ENCODE measurements at regions not wholly inside any gene's neighbourhood (a gene's known extent, or its start where the extent isn't known, plus 50 kb on each side); places are given as distances from the start of the nearest gene placed in this dataset.
"Not testable (repeated sequence)": the region's sequence is repeated elsewhere in the genome, so short reads cannot be mapped to it uniquely, and the experiment has no call there.

DNA sequence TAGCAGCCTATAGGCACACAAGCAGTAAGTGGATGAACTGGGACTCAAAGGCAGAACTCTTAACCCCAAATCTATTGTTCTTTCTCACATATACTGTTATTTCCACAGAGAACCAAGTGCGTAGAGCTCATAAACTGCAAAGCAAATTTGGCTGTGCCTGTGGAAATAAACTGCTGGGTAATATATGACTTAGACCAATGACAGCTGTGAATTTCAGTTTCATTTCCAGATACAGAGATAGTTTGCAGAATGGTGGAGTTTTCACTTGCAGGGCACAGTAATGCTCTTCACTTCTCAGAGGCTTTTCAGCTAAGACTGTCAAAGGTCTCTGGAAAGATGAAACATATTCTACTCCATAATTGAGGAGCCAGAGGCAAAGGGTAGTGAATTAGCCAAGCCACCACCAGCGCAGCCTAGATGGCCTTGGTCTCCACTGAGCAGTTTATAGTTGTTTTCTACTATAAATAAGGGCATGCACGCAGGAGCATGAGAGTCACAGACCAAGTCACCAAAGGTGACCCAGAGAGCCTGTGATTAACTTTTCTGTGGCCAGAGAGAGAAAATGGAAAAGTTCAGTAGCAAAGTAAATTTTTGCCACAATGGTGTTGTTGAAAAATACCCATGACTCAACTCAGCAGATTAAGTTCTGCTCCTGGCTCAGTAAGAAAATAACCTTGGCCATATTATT is 180.7 kb upstream of the GRM7 start:
- Histone ChIP-seq H3K27ac (ENCODE audit: low read depth, low read length) (no peak overlapping the region), H3K9me2 (replicated peaks; ENCODE audit: insufficient read depth, low read length) (no peaks in the 10 kb centered on the region), H3K9ac (ENCODE audit: low read length) (no peak overlapping the region), H3K79me2 (ENCODE audit: insufficient read depth, low read length) (no peaks in the 10 kb centered on the region), H3K4me2 (ENCODE audit: low read depth, low read length, poor library complexity, severe bottlenecking) (no peak overlapping the region), H3K36me3 (ENCODE audit: low read length) (no peaks in the 10 kb centered on the region), H4K20me1 (ENCODE audit: low read depth, low read length) (no peaks in the 10 kb centered on the region), H2AFZ (ENCODE audit: low read depth, low read length, severe bottlenecking) (no peak overlapping the region), H3K9me3 (ENCODE audit: insufficient read depth, low read length) (no peaks in the 10 kb centered on the region), H3K27me3 (ENCODE audit: low read length) (no peaks in the 10 kb centered on the region), H3K4me3 (ENCODE audit: insufficient read depth, low read length, poor library complexity, severe bottlenecking) (no peak overlapping the region), H3F3A (ENCODE audit: insufficient read depth) (no peaks in the 10 kb centered on the region)
- TF ChIP-seq CTCF (IDR thresholded peaks at IDR 0.05; ENCODE audit: insufficient read depth, low read length, poor library complexity, severe bottlenecking) (no peak), EZH2phosphoT487 (conservative IDR thresholded peaks at IDR 0.05; ENCODE audit: low read length) (no peak)

- Histone ChIP-seq H3K4me2 (ENCODE audit: low read depth, low read length, poor library complexity, severe bottlenecking) (no peak overlapping the region), H3K9ac (ENCODE audit: low read length) (no peak overlapping the region), H3K9me3 (ENCODE audit: insufficient read depth, low read length) (no peaks in the 10 kb centered on the region), H4K20me1 (ENCODE audit: low read depth, low read length) (no peaks in the 10 kb centered on the region), H3K36me3 (ENCODE audit: low read length) (no peaks in the 10 kb centered on the region), H2AFZ (ENCODE audit: low read depth, low read length, severe bottlenecking) (no peak overlapping the region), H3K9me2 (replicated peaks; ENCODE audit: insufficient read depth, low read length) (no peaks in the 10 kb centered on the region), H3K27me3 (ENCODE audit: low read length) (no peaks in the 10 kb centered on the region), H3F3A (ENCODE audit: insufficient read depth) (no peaks in the 10 kb centered on the region), H3K79me2 (ENCODE audit: insufficient read depth, low read length) (no peaks in the 10 kb centered on the region), H3K27ac (ENCODE audit: low read depth, low read length) (no peak overlapping the region), H3K4me3 (ENCODE audit: insufficient read depth, low read length, poor library complexity, severe bottlenecking) (no peak overlapping the region)
- TF ChIP-seq EZH2phosphoT487 (conservative IDR thresholded peaks at IDR 0.05; ENCODE audit: low read length) (no peak), CTCF (IDR thresholded peaks at IDR 0.05; ENCODE audit: insufficient read depth, low read length, poor library complexity, severe bottlenecking) (no peak)
Measured at GRCh38 chr3:6697285-6697684, 163.6 kb upstream of the GRM7 start.

DNA sequence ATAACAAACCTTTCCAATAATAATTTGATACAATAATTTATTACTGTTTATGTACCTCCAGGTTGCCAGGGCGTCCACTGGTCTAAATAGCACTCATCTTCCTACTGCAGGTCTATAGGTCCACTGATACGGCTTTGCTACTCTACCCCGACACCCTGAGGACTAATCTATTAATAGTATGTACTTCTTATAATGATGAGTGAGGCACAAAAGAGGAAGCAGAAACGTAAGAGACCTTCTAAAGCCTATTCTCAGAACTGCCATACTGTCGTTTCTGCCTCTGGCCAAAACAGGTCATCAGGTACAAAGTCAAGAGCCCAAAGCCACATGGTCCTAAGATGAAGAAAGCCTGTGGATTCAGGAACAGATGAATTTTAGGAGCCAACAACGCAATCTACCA is 163.2 kb upstream of the GRM7 start:
- Histone ChIP-seq H4K20me1 (ENCODE audit: low read depth, low read length) (no peaks in the 10 kb centered on the region), H3K9ac (ENCODE audit: low read length) (no peak overlapping the region), H3K36me3 (ENCODE audit: low read length) (no peaks in the 10 kb centered on the region), H3K79me2 (ENCODE audit: insufficient read depth, low read length) (no peaks in the 10 kb centered on the region), H3K9me3 (ENCODE audit: insufficient read depth, low read length) (no peaks in the 10 kb centered on the region), H3K27me3 (ENCODE audit: low read length) (no peaks in the 10 kb centered on the region), H3F3A (ENCODE audit: insufficient read depth) (no peaks in the 10 kb centered on the region), H3K27ac (ENCODE audit: low read depth, low read length) (no peak overlapping the region), H2AFZ (ENCODE audit: low read depth, low read length, severe bottlenecking) (no peak overlapping the region), H3K9me2 (replicated peaks; ENCODE audit: insufficient read depth, low read length) (no peaks in the 10 kb centered on the region), H3K4me3 (ENCODE audit: insufficient read depth, low read length, poor library complexity, severe bottlenecking) (no peak overlapping the region), H3K4me2 (ENCODE audit: low read depth, low read length, poor library complexity, severe bottlenecking) (no peak overlapping the region)
- no peak for TF ChIP-seq CTCF (IDR thresholded peaks at IDR 0.05; ENCODE audit: insufficient read depth, low read length, poor library complexity, severe bottlenecking)
- TF ChIP-seq EZH2phosphoT487 (conservative IDR thresholded peaks at IDR 0.05; ENCODE audit: low read length), result no peak

DNA sequence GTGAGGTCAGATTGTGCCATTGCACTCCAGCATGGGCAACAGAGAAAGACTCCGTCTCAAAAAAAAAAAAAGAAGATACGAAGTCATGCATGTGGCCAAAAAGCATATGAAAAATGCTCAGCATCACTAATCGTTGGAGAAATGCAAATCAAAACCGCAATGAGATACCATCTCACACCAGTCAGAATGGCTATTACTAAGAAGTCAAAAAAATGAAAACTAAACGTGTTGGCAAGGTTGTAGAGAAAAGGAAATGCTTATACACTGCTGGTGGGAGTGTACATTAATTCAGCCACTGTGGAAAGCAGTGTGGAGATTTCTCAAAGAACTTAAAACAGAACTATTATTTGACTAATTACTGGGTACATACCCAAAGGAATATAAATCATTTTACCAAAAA is 156.1 kb upstream of the GRM7 start:
- not testable (repeated sequence) for H3K27me3 ChIP-seq (ENCODE audit: low read length); H2AFZ ChIP-seq (ENCODE audit: low read depth, low read length, severe bottlenecking); H3K4me3 ChIP-seq (ENCODE audit: insufficient read depth, low read length, poor library complexity, severe bottlenecking); H4K20me1 ChIP-seq (ENCODE audit: low read depth, low read length); H3K79me2 ChIP-seq (ENCODE audit: insufficient read depth, low read length); H3K27ac ChIP-seq (ENCODE audit: low read depth, low read length); H3K9me2 ChIP-seq (replicated peaks; ENCODE audit: insufficient read depth, low read length); H3K9me3 ChIP-seq (ENCODE audit: insufficient read depth, low read length); H3K36me3 ChIP-seq (ENCODE audit: low read length); H3F3A ChIP-seq (ENCODE audit: insufficient read depth); H3K4me2 ChIP-seq (ENCODE audit: low read depth, low read length, poor library complexity, severe bottlenecking); H3K9ac ChIP-seq (ENCODE audit: low read length)
